UCSD-AML1 (cell line): ENCODE measurements at regions not wholly inside any gene's neighbourhood (a gene's known extent, or its start where the extent isn't known, plus 50 kb on each side); places are given as distances from the start of the nearest gene placed in this dataset.
"Not testable (repeated sequence)": the region's sequence is repeated elsewhere in the genome, so short reads cannot be mapped to it uniquely, and the experiment has no call there.

Experiments
- DNase-seq: peaks from one replicate; lab custom pipeline; 2025; ENCODE audit not compliant: unreplicated experiment; lab: John Stamatoyannopoulos, UW

- no peak for DNase-seq
These were observed 144.2 kb upstream of the RAPGEF2 start for GRCh38 chr4:158958489-158959270.

GRCh38 chr4:158962393-158962792 is 140.5 kb upstream of the RAPGEF2 start:
- no peak for DNase-seq

GRCh38 chr4:158963282-158963681 is 139.6 kb upstream of the RAPGEF2 start:
- not testable (repeated sequence) for DNase-seq

- DNase-seq, result no peak
These were observed 138.7 kb upstream of the RAPGEF2 start for GRCh38 chr4:158964114-158964727.

- DNase-seq, result no peak
These were observed 138.2 kb upstream of the RAPGEF2 start for GRCh38 chr4:158964728-158965124.

- no peak for DNase-seq
These were observed 137.7 kb upstream of the RAPGEF2 start for GRCh38 chr4:158965226-158965625.

GRCh38 chr4:158966091-158966490 is 136.8 kb upstream of the RAPGEF2 start:
- DNase-seq, result no peak

GRCh38 chr4:158968961-158969360 is 133.9 kb upstream of the RAPGEF2 start:
- DNase-seq, result no peak

- no peak for DNase-seq
These were observed 132.1 kb upstream of the RAPGEF2 start for GRCh38 chr4:158970812-158971211.

- DNase-seq, result not testable (repeated sequence)
These were observed 128.4 kb upstream of the RAPGEF2 start for GRCh38 chr4:158974438-158974837.

GRCh38 chr4:158980711-158981110 is 122.2 kb upstream of the RAPGEF2 start:
- DNase-seq, result not testable (repeated sequence)

- DNase-seq, result no peak
These were observed 111.2 kb upstream of the RAPGEF2 start for GRCh38 chr4:158991534-158992155.

GRCh38 chr4:158993891-158994290 is 109.0 kb upstream of the RAPGEF2 start:
- DNase-seq, result no peak

GRCh38 chr4:158995040-158995439 is 107.8 kb upstream of the RAPGEF2 start:
- DNase-seq, result no peak

- DNase-seq, result no peak
These were observed 106.9 kb upstream of the RAPGEF2 start for GRCh38 chr4:158995965-158996364.

GRCh38 chr4:158996669-158997074 is 106.2 kb upstream of the RAPGEF2 start:
- no peak for DNase-seq

GRCh38 chr4:158997660-158998349 is 105.1 kb upstream of the RAPGEF2 start:
- DNase-seq, result no peak

GRCh38 chr4:158998624-158999023 is 104.3 kb upstream of the RAPGEF2 start:
- no peak for DNase-seq

- DNase-seq, result no peak
These were observed 103.7 kb upstream of the RAPGEF2 start for GRCh38 chr4:158999166-158999682.

GRCh38 chr4:158999849-159000248 is 103.0 kb upstream of the RAPGEF2 start:
- DNase-seq, result no peak

- no peak for DNase-seq
These were observed 99.9 kb upstream of the RAPGEF2 start for GRCh38 chr4:159002950-159003349.
